ENCODE measurements at regions not wholly inside any gene's neighbourhood (a gene's known extent, or its start where the extent isn't known, plus 50 kb on each side); places are given as distances from the start of the nearest gene placed in this dataset.

- no peak for TF ChIP-seq USF2 (IDR thresholded peaks at IDR 0.05; ENCODE audit: low read depth, low read length)
- no peak for TF ChIP-seq POLR2A (IDR thresholded peaks at IDR 0.05; ENCODE audit: low read depth, low read length)
- TF ChIP-seq CTCF (conservative IDR thresholded peaks at IDR 0.05; ENCODE audit: low read depth, low read length): no peak
Observed at GRCh38 chr12:116370004-116370404, 92.5 kb upstream of the MED13L start.

Measured in IMR-90 (cell line).